T-helper 17 cell (primary cell): ENCODE measurements at regions not wholly inside any gene's neighbourhood (a gene's known extent, or its start where the extent isn't known, plus 50 kb on each side); places are given as distances from the start of the nearest gene placed in this dataset.

Source experiments
- ATAC-seq: fragments of 150-1000 bp; cut with Tn5 transposase; 2 replicates; pipeline ENCODE4 v1.10.0; 2021; ENCODE audit warnings: mild to moderate bottlenecking, moderate library complexity
- DNase-seq, 3 donors: peaks; one replicate each; pipeline versions ENCODE4 v3.0.0 to v3.0.0-alpha.2; 2020 to 2021
- H3K9me3 ChIP-seq: one replicate; pipeline ENCODE4 v1.7.0; 2013; ENCODE audit warnings: low read length, mild to moderate bottlenecking; ENCODE audit not compliant: control insufficient read depth, poor library complexity, severe bottlenecking
- H3K27ac Mint-ChIP-seq: one replicate; pipeline ENCODE4 v1.8.0; 2022; ENCODE audit warnings: mild to moderate bottlenecking, moderate library complexity, mixed read lengths
- H3K27me3 Mint-ChIP-seq: one replicate; pipeline ENCODE4 v1.8.0; 2022; ENCODE audit warnings: mixed read lengths
- H3K36me3 Mint-ChIP-seq: one replicate; pipeline ENCODE4 v1.8.0; 2022; ENCODE audit warnings: low read depth, mixed read lengths
- H3K4me1 Mint-ChIP-seq: one replicate; pipeline ENCODE4 v1.8.0; 2022; ENCODE audit warnings: mild to moderate bottlenecking, mixed read lengths
- H3K4me3 Mint-ChIP-seq: one replicate; pipeline ENCODE4 v1.8.0; 2022; ENCODE audit warnings: mild to moderate bottlenecking, moderate library complexity, mixed read lengths

GRCh38 chr1:226816576-226816975 is 53.8 kb upstream of the PSEN2 start:
- H3K27ac Mint-ChIP-seq, result no peak overlapping the region
- no peak overlapping the region for H3K4me3 Mint-ChIP-seq
- H3K36me3 Mint-ChIP-seq, result no peaks in the 10 kb centered on the region
- H3K27me3 Mint-ChIP-seq, result no peaks in the 10 kb centered on the region
- peaks cover 11% of the 10 kb centered on the region for H3K4me1 Mint-ChIP-seq
- DNase-seq, result no peak
- no peak for ATAC-seq
- no peaks in the 10 kb centered on the region for H3K9me3 ChIP-seq

GRCh38 chr1:226814751-226815537 is 55.5 kb upstream of the PSEN2 start:
- H3K27me3 Mint-ChIP-seq, result no peaks in the 10 kb centered on the region
- ATAC-seq (no peak), DNase-seq (no peak)
- H3K9me3 ChIP-seq, result no peaks in the 10 kb centered on the region
- H3K4me3 Mint-ChIP-seq, result no peak overlapping the region
- H3K27ac Mint-ChIP-seq, result peak overlapping the region; percentile 66
- H3K4me1 Mint-ChIP-seq, result peaks cover 11% of the 10 kb centered on the region
- no peaks in the 10 kb centered on the region for H3K36me3 Mint-ChIP-seq

DNA sequence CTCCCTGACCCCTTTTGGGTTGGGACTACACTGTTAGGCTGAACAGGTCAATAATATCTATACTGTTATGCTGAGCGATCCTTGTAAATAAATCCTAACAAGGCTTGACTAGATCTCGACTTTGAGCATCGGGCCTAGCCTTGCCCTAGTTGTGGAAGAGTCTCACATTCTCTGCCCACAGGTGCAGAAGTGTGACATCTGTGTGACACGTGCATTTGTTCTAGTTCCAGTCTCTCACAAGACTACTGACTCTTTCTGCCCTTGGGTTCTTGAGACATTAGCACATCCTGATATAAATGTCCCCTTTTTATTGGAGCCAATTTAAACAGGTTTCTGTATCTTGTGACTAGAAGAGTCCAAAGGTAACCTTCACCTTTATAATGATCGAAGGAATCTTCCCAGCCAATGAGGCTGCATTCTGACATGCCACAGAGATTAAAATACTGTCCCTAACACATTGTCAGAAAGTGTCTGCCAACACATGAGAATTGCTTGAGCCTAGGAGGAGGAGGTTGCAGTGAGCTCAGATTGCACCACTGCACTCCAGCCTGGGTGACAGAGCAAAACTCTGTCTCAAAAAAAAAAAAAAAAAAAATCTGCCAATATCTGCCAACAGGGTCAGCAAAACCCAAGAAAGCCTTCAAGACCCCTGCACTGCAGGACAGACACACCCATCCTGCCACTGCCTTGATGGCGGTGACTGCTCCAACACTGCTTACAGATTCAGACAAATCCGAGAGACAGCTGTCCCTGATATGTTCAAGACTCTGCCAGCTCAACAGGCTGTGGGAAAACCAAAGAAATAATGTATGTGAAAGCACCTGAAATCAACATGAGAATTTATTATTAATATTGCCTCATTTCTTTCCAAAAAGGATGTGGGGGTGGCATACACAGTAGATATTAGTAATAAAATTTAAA is 56.5 kb upstream of the PSEN2 start:
- no peaks in the 10 kb centered on the region for H3K9me3 ChIP-seq
- Mint-ChIP-seq H3K27me3 (no peaks in the 10 kb centered on the region), H3K36me3 (no peaks in the 10 kb centered on the region), H3K4me3 (no peak overlapping the region), H3K4me1 (peaks cover 14% of the 10 kb centered on the region), H3K27ac (no peak overlapping the region)
- no peak for DNase-seq
- no peak for ATAC-seq

GRCh38 chr1:226810681-226811080 is 59.7 kb upstream of the PSEN2 start:
- Mint-ChIP-seq H3K4me3 (no peak overlapping the region), H3K36me3 (no peaks in the 10 kb centered on the region), H3K27me3 (no peaks in the 10 kb centered on the region), H3K4me1 (peaks cover 12% of the 10 kb centered on the region), H3K27ac (no peak overlapping the region)
- no peaks in the 10 kb centered on the region for H3K9me3 ChIP-seq
- no peak for DNase-seq
- ATAC-seq, result no peak

DNA sequence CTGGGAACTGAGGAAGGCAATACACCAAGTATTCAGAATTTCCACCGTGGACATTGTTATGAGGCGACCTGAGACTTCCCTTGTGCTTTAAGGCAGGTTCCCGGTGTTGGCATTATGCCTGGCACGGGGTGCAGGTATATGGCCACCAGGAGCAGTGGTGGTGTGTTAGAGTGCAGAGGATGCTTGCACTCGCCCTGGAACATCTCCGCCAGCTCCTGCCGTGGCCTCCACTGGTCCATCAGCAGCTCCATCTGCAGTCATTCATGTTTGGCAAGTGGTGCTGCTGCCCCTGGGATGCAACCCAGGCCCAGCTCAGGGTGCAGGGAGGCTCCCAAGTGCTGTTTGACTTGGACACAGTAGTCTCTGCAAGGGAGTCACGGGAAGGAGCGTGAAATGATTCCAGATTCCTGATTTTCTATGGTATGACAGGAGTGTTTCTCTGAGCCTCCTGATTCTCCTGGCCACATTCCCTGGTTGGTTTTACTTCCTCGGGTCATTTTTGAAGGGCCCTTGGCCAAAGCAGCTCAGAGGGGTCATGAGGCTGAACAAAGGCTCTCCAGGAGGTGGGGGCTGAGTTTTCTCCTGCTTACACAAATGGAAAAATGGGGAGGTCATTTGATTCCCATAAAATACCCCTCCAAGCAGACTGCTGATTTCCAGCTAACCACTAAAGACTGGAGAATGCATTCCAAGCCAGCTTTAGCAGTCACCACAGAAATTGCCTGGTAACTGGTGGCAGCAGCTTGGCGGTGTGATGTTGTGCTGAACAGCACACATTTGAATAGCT is 60.4 kb upstream of the PSEN2 start:
- H3K27ac Mint-ChIP-seq, result no peak overlapping the region
- no peaks in the 10 kb centered on the region for H3K36me3 Mint-ChIP-seq
- H3K4me1 Mint-ChIP-seq, result peaks cover 11% of the 10 kb centered on the region
- no peaks in the 10 kb centered on the region for H3K9me3 ChIP-seq
- ATAC-seq (no peak), DNase-seq (no peak)
- no peak overlapping the region for H3K4me3 Mint-ChIP-seq
- H3K27me3 Mint-ChIP-seq, result no peaks in the 10 kb centered on the region

DNA sequence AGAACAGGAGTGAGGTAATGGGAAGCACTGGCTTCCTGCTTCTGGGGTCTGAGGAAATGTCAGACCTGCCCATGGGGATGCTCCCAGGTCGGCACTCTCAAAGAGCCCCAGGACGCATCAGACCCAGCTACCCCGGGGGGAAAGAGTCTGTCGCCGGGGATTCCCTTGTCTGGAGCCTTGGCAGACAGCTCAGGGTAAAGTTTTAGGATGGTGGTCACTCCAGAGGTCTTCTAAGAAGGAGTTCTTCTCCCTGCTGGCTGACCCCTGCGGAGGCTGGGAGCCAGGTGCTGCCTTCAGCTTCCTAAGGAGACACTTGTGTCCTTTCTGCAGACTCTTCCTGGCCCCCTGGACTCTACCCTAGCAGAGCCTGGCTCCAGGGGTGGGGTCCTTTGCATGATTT is 61.9 kb upstream of the PSEN2 start:
- Mint-ChIP-seq H3K4me3 (no peak overlapping the region), H3K27ac (no peak overlapping the region)

GRCh38 chr1:226806988-226807387 is 63.4 kb upstream of the PSEN2 start:
- no peaks in the 10 kb centered on the region for H3K9me3 ChIP-seq
- Mint-ChIP-seq H3K36me3 (peaks cover 2% of the 10 kb centered on the region), H3K27ac (no peak overlapping the region), H3K4me3 (no peak overlapping the region), H3K4me1 (peaks cover 11% of the 10 kb centered on the region), H3K27me3 (peaks cover 5% of the 10 kb centered on the region)
- ATAC-seq, result no peak
- DNase-seq, result no peak

More for the DNA sequence above, 61.9 kb upstream of the PSEN2 start:
- DNase-seq, result no peak
- no peak for ATAC-seq
- H3K36me3 Mint-ChIP-seq, result peaks cover 2% of the 10 kb centered on the region
- H3K27me3 Mint-ChIP-seq, result peaks cover 5% of the 10 kb centered on the region
- no peaks in the 10 kb centered on the region for H3K9me3 ChIP-seq
- peaks cover 13% of the 10 kb centered on the region for H3K4me1 Mint-ChIP-seq

- no peaks in the 10 kb centered on the region for H3K9me3 ChIP-seq
- Mint-ChIP-seq H3K27ac (no peak overlapping the region), H3K4me1 (peaks cover 19% of the 10 kb centered on the region), H3K27me3 (peaks cover 5% of the 10 kb centered on the region), H3K4me3 (no peak overlapping the region), H3K36me3 (peaks cover 2% of the 10 kb centered on the region)
- ATAC-seq (no peak), DNase-seq (no peak)
Measured at GRCh38 chr1:226804907-226805759, 65.3 kb upstream of the PSEN2 start.

DNA sequence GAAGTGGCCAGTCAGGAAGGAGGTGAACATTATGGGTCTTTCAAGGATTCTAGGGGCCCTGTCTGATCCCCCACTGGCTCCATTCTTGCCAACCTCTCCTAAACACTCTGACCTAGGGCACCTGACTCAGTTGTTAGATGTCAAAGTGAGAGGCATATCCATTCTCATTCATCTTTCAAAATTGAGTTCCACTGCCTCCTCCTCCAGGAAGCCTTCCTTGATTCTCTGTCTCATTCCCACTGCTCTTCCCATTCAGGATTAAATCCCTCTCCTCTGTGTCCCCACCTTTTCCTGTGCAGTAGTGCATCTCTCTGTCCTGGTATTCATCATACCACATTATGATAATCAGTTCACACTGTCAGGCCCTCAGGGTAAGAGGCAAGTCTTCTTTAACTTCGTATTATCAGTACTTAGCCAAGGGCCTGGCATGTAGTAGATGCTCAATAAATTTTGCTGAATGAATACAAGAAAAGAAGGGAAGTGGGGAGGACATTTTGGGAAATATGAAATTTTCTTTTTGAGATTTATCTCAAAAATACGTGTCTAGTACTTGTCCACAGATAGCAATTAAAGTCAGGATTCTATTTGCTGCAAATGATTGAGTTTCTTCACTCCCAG is 61.8 kb upstream of the ITPKB start:
- peak overlapping the region; percentile 98 for H3K27ac Mint-ChIP-seq
- no peak for ATAC-seq
- H3K4me3 Mint-ChIP-seq, result no peak overlapping the region
- no peaks in the 10 kb centered on the region for H3K9me3 ChIP-seq
- DNase-seq, result no peak
- H3K4me1 Mint-ChIP-seq, result peaks cover 36% of the 10 kb centered on the region
- peaks cover 2% of the 10 kb centered on the region for H3K36me3 Mint-ChIP-seq
- H3K27me3 Mint-ChIP-seq, result peaks cover 5% of the 10 kb centered on the region

DNA sequence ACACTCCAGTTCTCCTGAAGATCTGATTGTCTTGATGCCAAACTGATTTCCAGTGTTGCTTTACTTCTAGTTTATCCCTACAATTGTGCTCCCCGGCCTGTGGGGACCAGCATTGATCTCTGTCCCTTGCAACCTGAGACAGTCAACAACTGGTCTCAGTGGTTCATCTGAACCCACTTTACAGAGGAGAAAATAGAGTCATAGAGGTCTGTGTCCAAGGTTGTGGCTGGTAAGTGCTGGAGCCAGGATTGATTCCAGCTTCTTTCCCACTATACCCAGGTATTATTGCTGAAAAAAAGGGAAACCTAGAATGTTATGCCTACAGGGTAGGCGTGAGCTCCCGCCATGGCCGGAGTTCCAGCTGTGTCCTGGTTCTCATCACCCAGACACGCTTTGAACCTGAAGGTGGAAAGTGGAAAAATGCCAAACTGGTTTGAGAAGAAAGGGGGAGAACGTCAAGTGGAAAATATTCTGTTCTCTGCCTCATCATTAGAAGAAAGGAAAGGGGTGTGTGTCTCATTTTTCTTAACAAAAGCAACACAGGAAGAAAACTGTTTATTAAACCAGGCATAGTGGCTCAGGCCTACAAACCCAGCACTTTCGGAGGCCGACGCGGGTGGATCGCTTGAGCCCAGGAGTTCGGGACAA is 60.7 kb upstream of the ITPKB start:
- peaks cover 3% of the 10 kb centered on the region for H3K27me3 Mint-ChIP-seq
- H3K36me3 Mint-ChIP-seq, result peaks cover 2% of the 10 kb centered on the region
- H3K27ac Mint-ChIP-seq, result peak overlapping the region; percentile 98
- H3K4me1 Mint-ChIP-seq, result peaks cover 40% of the 10 kb centered on the region
- no peaks in the 10 kb centered on the region for H3K9me3 ChIP-seq
- DNase-seq (no peak), ATAC-seq (no peak)
- peak overlapping the region; percentile 82 for H3K4me3 Mint-ChIP-seq

- DNase-seq (peak in 2 of 3 donors; percentile 35 to 36), ATAC-seq (peak; percentile 92)
- Mint-ChIP-seq H3K4me3 (peak overlapping the region; percentile 82), H3K4me1 (peaks cover 39% of the 10 kb centered on the region), H3K27me3 (peaks cover 3% of the 10 kb centered on the region), H3K27ac (peak overlapping the region; percentile 98), H3K36me3 (peaks cover 1% of the 10 kb centered on the region)
- no peaks in the 10 kb centered on the region for H3K9me3 ChIP-seq
Measured at GRCh38 chr1:226798427-226799411, 59.6 kb upstream of the ITPKB start.
